Ishikawa (cell line): ENCODE measurements at regions not wholly inside any gene's neighbourhood (a gene's known extent, or its start where the extent isn't known, plus 50 kb on each side); places are given as distances from the start of the nearest gene placed in this dataset.

Source experiments
- CEBPB ChIP-seq: IDR thresholded peaks from 2 replicates; pipeline ENCODE4 v1.6.1; 2012
- CREB1 ChIP-seq: IDR thresholded peaks from 2 replicates; pipeline ENCODE4 v1.6.1; 2012; ENCODE audit warnings: low read depth
- EP300 ChIP-seq: IDR thresholded peaks from 2 replicates; pipeline ENCODE4 v1.6.1; 2012; ENCODE audit warnings: borderline replicate concordance
- FOXM1 ChIP-seq: IDR thresholded peaks from 2 replicates; pipeline ENCODE4 v1.6.1; 2012; ENCODE audit warnings: low read depth, borderline replicate concordance
- RAD21 ChIP-seq: IDR thresholded peaks from 2 replicates; pipeline ENCODE4 v1.6.1; 2012; ENCODE audit warnings: low read depth
- REST ChIP-seq: IDR thresholded peaks from 2 replicates; pipeline ENCODE4 v1.6.1; 2012; ENCODE audit warnings: low read depth, mild to moderate bottlenecking
- TAF1 ChIP-seq: IDR thresholded peaks from 2 replicates; pipeline ENCODE4 v1.6.1; 2012; ENCODE audit warnings: low read depth, mild to moderate bottlenecking
- YY1 ChIP-seq: IDR thresholded peaks from 2 replicates; pipeline ENCODE4 v1.6.1; 2012; ENCODE audit warnings: low read depth
- ZBTB7A ChIP-seq: IDR thresholded peaks from 2 replicates; pipeline ENCODE4 v1.6.1; 2012; ENCODE audit warnings: low read depth
- TF ChIP-seq, protein P1 (sequence below): IDR thresholded peaks from 2 replicates; pipeline ENCODE4 v1.6.1; 2012
- TF ChIP-seq, protein P2 (sequence below): IDR thresholded peaks from 2 replicates; pipeline ENCODE4 v1.6.1; 2012

- TF ChIP-seq EP300 = no peak
- TF ChIP-seq ZBTB7A = no peak
- TF ChIP-seq, protein P1, sequence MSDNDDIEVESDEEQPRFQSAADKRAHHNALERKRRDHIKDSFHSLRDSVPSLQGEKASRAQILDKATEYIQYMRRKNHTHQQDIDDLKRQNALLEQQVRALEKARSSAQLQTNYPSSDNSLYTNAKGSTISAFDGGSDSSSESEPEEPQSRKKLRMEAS = no peak
- TF ChIP-seq CREB1 = no peak
- no peak for TF ChIP-seq CEBPB
- no peak for TF ChIP-seq YY1
- TF ChIP-seq TAF1 = no peak
- TF ChIP-seq, protein P2, sequence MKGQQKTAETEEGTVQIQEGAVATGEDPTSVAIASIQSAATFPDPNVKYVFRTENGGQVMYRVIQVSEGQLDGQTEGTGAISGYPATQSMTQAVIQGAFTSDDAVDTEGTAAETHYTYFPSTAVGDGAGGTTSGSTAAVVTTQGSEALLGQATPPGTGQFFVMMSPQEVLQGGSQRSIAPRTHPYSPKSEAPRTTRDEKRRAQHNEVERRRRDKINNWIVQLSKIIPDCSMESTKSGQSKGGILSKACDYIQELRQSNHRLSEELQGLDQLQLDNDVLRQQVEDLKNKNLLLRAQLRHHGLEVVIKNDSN = no peak
- no peak for TF ChIP-seq RAD21
- TF ChIP-seq FOXM1 = no peak
- no peak for TF ChIP-seq REST
Measured at GRCh38 chr9:16043756-16044578, 491.1 kb downstream of the CCDC171 start.
